ENCODE measurements at regions not wholly inside any gene's neighbourhood (a gene's known extent, or its start where the extent isn't known, plus 50 kb on each side); places are given as distances from the start of the nearest gene placed in this dataset.
"Not testable (repeated sequence)": the region's sequence is repeated elsewhere in the genome, so short reads cannot be mapped to it uniquely, and the experiment has no call there.

GRCh38 chr5:60479542-60479941, 220.4 kb downstream of the DEPDC1B start:
- no peaks in the 10 kb centered on the region for H3K9me3 ChIP-seq
- no peak overlapping the region for H3K27ac ChIP-seq (replicated peaks in 1 of 4)
- H3K4me1 ChIP-seq: peaks cover 0 to 9% (median 7%) of the 10 kb centered on the region in 4 donors
- H3K27me3 ChIP-seq: no peaks in the 10 kb centered on the region
- H3K36me3 ChIP-seq: no peaks in the 10 kb centered on the region
- TF ChIP-seq POLR2AphosphoS5 (IDR thresholded peaks at IDR 0.05): no peak
- TF ChIP-seq EP300 (IDR thresholded peaks at IDR 0.05): no peak
- no peak for TF ChIP-seq POLR2A (IDR thresholded peaks at IDR 0.05; ENCODE audit: low read depth)
- no peak for TF ChIP-seq CTCF (IDR thresholded peaks at IDR 0.05)
- intact Hi-C loops (cut with DNase I): no loop called here
- DNase-seq (ENCODE audit: extremely low spot score): no peak
- 86% methylated on average over 2 of the region's 2 CpGs for WGBS
- no peak overlapping the region for H3K4me3 ChIP-seq

DNA sequence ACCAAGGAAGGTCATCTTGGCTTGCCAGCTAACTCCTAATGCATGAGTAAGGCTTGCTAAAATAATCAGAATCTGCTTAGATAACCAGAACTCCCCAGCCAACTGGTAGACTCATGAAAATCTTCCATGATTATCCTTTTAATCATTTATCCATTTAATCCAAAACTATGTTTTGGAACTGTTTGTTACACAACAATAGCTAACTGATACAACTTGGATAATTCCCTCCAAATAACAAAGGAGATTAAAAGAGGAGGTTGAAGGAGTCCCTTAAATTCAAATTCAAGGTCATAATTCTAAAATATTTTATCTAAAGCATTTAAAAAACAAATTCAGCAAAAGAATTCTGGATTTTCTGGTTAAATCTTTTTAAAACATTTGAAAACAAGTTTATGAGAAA, 222.1 kb downstream of the DEPDC1B start:
- no peaks in the 10 kb centered on the region for H3K9me3 ChIP-seq
- H3K27me3 ChIP-seq: no peaks in the 10 kb centered on the region
- H3K4me3 ChIP-seq: no peak overlapping the region
- no peak overlapping the region for H3K27ac ChIP-seq (replicated peaks in 1 of 4)
- H3K4me1 ChIP-seq: peaks cover 0 to 14% (median 9%) of the 10 kb centered on the region in 4 donors
- TF ChIP-seq POLR2AphosphoS5 (IDR thresholded peaks at IDR 0.05): no peak
- TF ChIP-seq POLR2A (IDR thresholded peaks at IDR 0.05; ENCODE audit: low read depth): no peak
- TF ChIP-seq EP300 (IDR thresholded peaks at IDR 0.05): no peak
- TF ChIP-seq CTCF (IDR thresholded peaks at IDR 0.05): no peak
- no peaks in the 10 kb centered on the region for H3K36me3 ChIP-seq
- intact Hi-C loops (cut with DNase I): no loop called here
- DNase-seq (ENCODE audit: extremely low spot score): no peak

DNA sequence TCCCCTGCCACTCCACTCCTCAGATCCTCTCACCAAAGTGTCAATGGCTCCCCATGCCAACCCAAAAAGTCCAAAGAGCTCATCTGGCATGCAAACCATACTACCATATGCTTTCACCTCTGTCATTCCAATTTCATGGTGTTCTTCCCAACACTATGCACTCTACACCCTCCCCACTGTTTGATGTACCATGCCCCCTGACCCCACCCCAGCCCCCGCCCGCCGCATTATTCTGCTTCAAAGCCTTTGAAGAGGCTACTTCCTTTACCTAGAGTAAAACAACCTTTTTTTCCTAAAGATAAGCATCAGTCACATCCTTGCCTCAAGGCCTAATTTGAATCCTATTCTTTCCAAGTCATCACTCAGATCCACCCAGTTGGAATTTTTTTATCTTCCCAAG, 226.3 kb downstream of the DEPDC1B start:
- Histone ChIP-seq H3K9me3 (peaks cover 0 to 17% (median 4%) of the 10 kb centered on the region in 4 donors), H3K27me3 (no peaks in the 10 kb centered on the region), H3K27ac (replicated peaks in 1 of 4) (no peak overlapping the region), H3K36me3 (no peaks in the 10 kb centered on the region), H3K4me3 (no peak overlapping the region), H3K4me1 (peaks cover 0 to 10% (median 9%) of the 10 kb centered on the region in 4 donors)
- no peak for DNase-seq (ENCODE audit: extremely low spot score)
- 93% methylated on average over 3 of the region's 3 CpGs for WGBS
- TF ChIP-seq POLR2A (IDR thresholded peaks at IDR 0.05; ENCODE audit: low read depth): no peak
- no peak for TF ChIP-seq CTCF (IDR thresholded peaks at IDR 0.05)
- no peak for TF ChIP-seq POLR2AphosphoS5 (IDR thresholded peaks at IDR 0.05)
- no peak for TF ChIP-seq EP300 (IDR thresholded peaks at IDR 0.05)
- intact Hi-C loops (cut with DNase I): no loop called here

DNA sequence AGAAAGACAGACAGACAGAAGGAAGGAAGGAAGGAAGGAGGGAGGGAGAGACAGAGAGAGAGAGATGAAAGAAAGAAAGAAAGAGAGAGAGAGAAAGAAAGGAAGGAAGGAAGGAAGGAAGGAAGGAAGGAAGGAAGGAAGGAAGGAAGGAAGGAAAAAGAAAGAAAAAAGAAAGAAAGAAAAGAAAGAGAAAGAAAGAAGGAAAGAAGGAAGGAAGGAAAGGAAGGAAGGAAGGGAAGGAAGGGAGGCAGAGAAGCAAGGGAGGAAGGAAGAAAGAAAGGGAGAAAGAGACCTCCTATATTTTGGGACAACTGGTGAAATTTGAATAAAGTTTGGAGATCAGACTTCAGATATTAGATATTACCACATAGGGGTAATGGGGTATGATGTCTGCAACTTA, 226.9 kb downstream of the DEPDC1B start:
- H3K9me3 ChIP-seq: peaks cover 0 to 17% (median 4%) of the 10 kb centered on the region in 4 donors
- peaks cover 0 to 10% (median 7%) of the 10 kb centered on the region in 4 donors for H3K4me1 ChIP-seq
- H3K36me3 ChIP-seq; intact Hi-C loops (cut with DNase I); H3K4me3 ChIP-seq; H3K27me3 ChIP-seq; H3K27ac ChIP-seq (replicated peaks in 1 of 4); DNase-seq (ENCODE audit: extremely low spot score): not testable (repeated sequence)

- Histone ChIP-seq H3K9me3 (peaks cover 0 to 17% (median 4%) of the 10 kb centered on the region in 4 donors), H3K36me3 (no peaks in the 10 kb centered on the region), H3K27me3 (no peaks in the 10 kb centered on the region), H3K4me3 (no peak overlapping the region), H3K27ac (replicated peaks in 1 of 4) (no peak overlapping the region), H3K4me1 (peaks cover 0 to 16% (median 14%) of the 10 kb centered on the region in 4 donors)
- intact Hi-C loops (cut with DNase I): no loop called here
- DNase-seq (ENCODE audit: extremely low spot score): no peak
- TF ChIP-seq EP300 (IDR thresholded peaks at IDR 0.05) (no peak), POLR2AphosphoS5 (IDR thresholded peaks at IDR 0.05) (no peak), CTCF (IDR thresholded peaks at IDR 0.05) (no peak), POLR2A (IDR thresholded peaks at IDR 0.05; ENCODE audit: low read depth) (no peak)
Observed at GRCh38 chr5:60470881-60471280, 229.1 kb downstream of the DEPDC1B start.
